ENCODE measurements at regions not wholly inside any gene's neighbourhood (a gene's known extent, or its start where the extent isn't known, plus 50 kb on each side); places are given as distances from the start of the nearest gene placed in this dataset.

GRCh38 chr17:56672195-56672594 lies 78.7 kb downstream of the NOG start:
- Histone ChIP-seq H3K36me3 (ENCODE audit: control insufficient read depth in 2 of 2, insufficient read depth in 2 of 2, low read length in 2 of 2) (no peaks in the 10 kb centered on the region), H3K27ac (ENCODE audit: low read depth in 2 of 2, low read length in 2 of 2) (no peak overlapping the region), H3K9me3 (ENCODE audit: control insufficient read depth in 2 of 2, low read length in 2 of 2) (no peaks in the 10 kb centered on the region), H3K9ac (ENCODE audit: low read depth in 1 of 2, low read length in 2 of 2) (no peak overlapping the region), H3K4me1 (ENCODE audit: control insufficient read depth in 2 of 2, insufficient read depth in 2 of 2, low read length in 2 of 2) (no peaks in the 10 kb centered on the region), H3K4me3 (ENCODE audit: low read length in 2 of 2) (no peak overlapping the region), H3K27me3 (ENCODE audit: control insufficient read depth in 2 of 2, insufficient read depth in 2 of 2, low read length in 2 of 2) (peaks cover 9% of the 10 kb centered on the region in 2 donors)

GRCh38 chr17:56674401-56674925 lies 81.0 kb downstream of the NOG start:
- Histone ChIP-seq H3K36me3 (ENCODE audit: control insufficient read depth in 2 of 2, insufficient read depth in 2 of 2, low read length in 2 of 2) (no peaks in the 10 kb centered on the region), H3K27me3 (ENCODE audit: control insufficient read depth in 2 of 2, insufficient read depth in 2 of 2, low read length in 2 of 2) (peaks cover 25 to 26% of the 10 kb centered on the region in 2 donors), H3K9ac (ENCODE audit: low read depth in 1 of 2, low read length in 2 of 2) (no peak overlapping the region), H3K4me1 (ENCODE audit: control insufficient read depth in 2 of 2, insufficient read depth in 2 of 2, low read length in 2 of 2) (no peaks in the 10 kb centered on the region), H3K27ac (ENCODE audit: low read depth in 2 of 2, low read length in 2 of 2) (no peak overlapping the region), H3K9me3 (ENCODE audit: control insufficient read depth in 2 of 2, low read length in 2 of 2) (no peaks in the 10 kb centered on the region), H3K4me3 (ENCODE audit: low read length in 2 of 2) (no peak overlapping the region)

- Histone ChIP-seq H3K36me3 (ENCODE audit: control insufficient read depth in 2 of 2, insufficient read depth in 2 of 2, low read length in 2 of 2) (no peaks in the 10 kb centered on the region), H3K9me3 (ENCODE audit: control insufficient read depth in 2 of 2, low read length in 2 of 2) (no peaks in the 10 kb centered on the region), H3K9ac (ENCODE audit: low read depth in 1 of 2, low read length in 2 of 2) (no peak overlapping the region), H3K27ac (ENCODE audit: low read depth in 2 of 2, low read length in 2 of 2) (no peak overlapping the region), H3K27me3 (ENCODE audit: control insufficient read depth in 2 of 2, insufficient read depth in 2 of 2, low read length in 2 of 2) (peaks cover 32 to 36% of the 10 kb centered on the region in 2 donors), H3K4me3 (ENCODE audit: low read length in 2 of 2) (no peak overlapping the region), H3K4me1 (ENCODE audit: control insufficient read depth in 2 of 2, insufficient read depth in 2 of 2, low read length in 2 of 2) (no peaks in the 10 kb centered on the region)
Observed at GRCh38 chr17:56675876-56676660, 82.6 kb downstream of the NOG start.

- Histone ChIP-seq H3K27me3 (ENCODE audit: control insufficient read depth in 2 of 2, insufficient read depth in 2 of 2, low read length in 2 of 2) (peaks cover 32 to 40% of the 10 kb centered on the region in 2 donors), H3K4me3 (ENCODE audit: low read length in 2 of 2) (no peak overlapping the region), H3K9me3 (ENCODE audit: control insufficient read depth in 2 of 2, low read length in 2 of 2) (no peaks in the 10 kb centered on the region), H3K9ac (ENCODE audit: low read depth in 1 of 2, low read length in 2 of 2) (no peak overlapping the region), H3K36me3 (ENCODE audit: control insufficient read depth in 2 of 2, insufficient read depth in 2 of 2, low read length in 2 of 2) (no peaks in the 10 kb centered on the region), H3K4me1 (ENCODE audit: control insufficient read depth in 2 of 2, insufficient read depth in 2 of 2, low read length in 2 of 2) (no peaks in the 10 kb centered on the region), H3K27ac (ENCODE audit: low read depth in 2 of 2, low read length in 2 of 2) (no peak overlapping the region)
Observed at GRCh38 chr17:56676810-56677209, 83.3 kb downstream of the NOG start.

GRCh38 chr17:56678249-56679114 lies 85.0 kb downstream of the NOG start:
- Histone ChIP-seq H3K27me3 (ENCODE audit: control insufficient read depth in 2 of 2, insufficient read depth in 2 of 2, low read length in 2 of 2) (peaks cover 36 to 38% of the 10 kb centered on the region in 2 donors), H3K27ac (ENCODE audit: low read depth in 2 of 2, low read length in 2 of 2) (no peak overlapping the region), H3K9ac (ENCODE audit: low read depth in 1 of 2, low read length in 2 of 2) (no peak overlapping the region), H3K4me1 (ENCODE audit: control insufficient read depth in 2 of 2, insufficient read depth in 2 of 2, low read length in 2 of 2) (no peaks in the 10 kb centered on the region), H3K36me3 (ENCODE audit: control insufficient read depth in 2 of 2, insufficient read depth in 2 of 2, low read length in 2 of 2) (no peaks in the 10 kb centered on the region), H3K4me3 (ENCODE audit: low read length in 2 of 2) (peak overlapping the region in 1 of 2 donors; percentile 10), H3K9me3 (ENCODE audit: control insufficient read depth in 2 of 2, low read length in 2 of 2) (no peaks in the 10 kb centered on the region)

- H3K36me3 ChIP-seq (ENCODE audit: control insufficient read depth in 2 of 2, insufficient read depth in 2 of 2, low read length in 2 of 2), result no peaks in the 10 kb centered on the region
- H3K27ac ChIP-seq (ENCODE audit: low read depth in 2 of 2, low read length in 2 of 2), result no peak overlapping the region
- H3K27me3 ChIP-seq (ENCODE audit: control insufficient read depth in 2 of 2, insufficient read depth in 2 of 2, low read length in 2 of 2), result peaks cover 36 to 38% of the 10 kb centered on the region in 2 donors
- H3K4me3 ChIP-seq (ENCODE audit: low read length in 2 of 2), result peak overlapping the region in 1 of 2 donors; percentile 10
- H3K9me3 ChIP-seq (ENCODE audit: control insufficient read depth in 2 of 2, low read length in 2 of 2), result no peaks in the 10 kb centered on the region
- H3K4me1 ChIP-seq (ENCODE audit: control insufficient read depth in 2 of 2, insufficient read depth in 2 of 2, low read length in 2 of 2), result no peaks in the 10 kb centered on the region
- no peak overlapping the region for H3K9ac ChIP-seq (ENCODE audit: low read depth in 1 of 2, low read length in 2 of 2)
Observed at GRCh38 chr17:56679115-56679776, 85.7 kb downstream of the NOG start.

GRCh38 chr17:56679777-56680422 lies 86.4 kb downstream of the NOG start:
- Histone ChIP-seq H3K36me3 (ENCODE audit: control insufficient read depth in 2 of 2, insufficient read depth in 2 of 2, low read length in 2 of 2) (no peaks in the 10 kb centered on the region), H3K9ac (ENCODE audit: low read depth in 1 of 2, low read length in 2 of 2) (no peak overlapping the region), H3K4me1 (ENCODE audit: control insufficient read depth in 2 of 2, insufficient read depth in 2 of 2, low read length in 2 of 2) (no peaks in the 10 kb centered on the region), H3K4me3 (ENCODE audit: low read length in 2 of 2) (no peak overlapping the region), H3K27me3 (ENCODE audit: control insufficient read depth in 2 of 2, insufficient read depth in 2 of 2, low read length in 2 of 2) (peaks cover 38 to 39% of the 10 kb centered on the region in 2 donors), H3K27ac (ENCODE audit: low read depth in 2 of 2, low read length in 2 of 2) (no peak overlapping the region), H3K9me3 (ENCODE audit: control insufficient read depth in 2 of 2, low read length in 2 of 2) (no peaks in the 10 kb centered on the region)

- H3K9me3 ChIP-seq (ENCODE audit: control insufficient read depth in 2 of 2, low read length in 2 of 2), result no peaks in the 10 kb centered on the region
- no peak overlapping the region for H3K4me3 ChIP-seq (ENCODE audit: low read length in 2 of 2)
- peaks cover 37 to 38% of the 10 kb centered on the region in 2 donors for H3K27me3 ChIP-seq (ENCODE audit: control insufficient read depth in 2 of 2, insufficient read depth in 2 of 2, low read length in 2 of 2)
- no peak overlapping the region for H3K27ac ChIP-seq (ENCODE audit: low read depth in 2 of 2, low read length in 2 of 2)
- H3K9ac ChIP-seq (ENCODE audit: low read depth in 1 of 2, low read length in 2 of 2), result no peak overlapping the region
- no peaks in the 10 kb centered on the region for H3K36me3 ChIP-seq (ENCODE audit: control insufficient read depth in 2 of 2, insufficient read depth in 2 of 2, low read length in 2 of 2)
- no peaks in the 10 kb centered on the region for H3K4me1 ChIP-seq (ENCODE audit: control insufficient read depth in 2 of 2, insufficient read depth in 2 of 2, low read length in 2 of 2)
Observed at GRCh38 chr17:56680676-56681075, 87.2 kb downstream of the NOG start.

GRCh38 chr17:56681561-56682266 lies 88.2 kb downstream of the NOG start:
- Histone ChIP-seq H3K4me1 (ENCODE audit: control insufficient read depth in 2 of 2, insufficient read depth in 2 of 2, low read length in 2 of 2) (no peaks in the 10 kb centered on the region), H3K9ac (ENCODE audit: low read depth in 1 of 2, low read length in 2 of 2) (no peak overlapping the region), H3K36me3 (ENCODE audit: control insufficient read depth in 2 of 2, insufficient read depth in 2 of 2, low read length in 2 of 2) (no peaks in the 10 kb centered on the region), H3K9me3 (ENCODE audit: control insufficient read depth in 2 of 2, low read length in 2 of 2) (no peaks in the 10 kb centered on the region), H3K27me3 (ENCODE audit: control insufficient read depth in 2 of 2, insufficient read depth in 2 of 2, low read length in 2 of 2) (peaks cover 33 to 37% of the 10 kb centered on the region in 2 donors), H3K4me3 (ENCODE audit: low read length in 2 of 2) (no peak overlapping the region), H3K27ac (ENCODE audit: low read depth in 2 of 2, low read length in 2 of 2) (no peak overlapping the region)
